ENCODE measurements at regions not wholly inside any gene's neighbourhood (a gene's known extent, or its start where the extent isn't known, plus 50 kb on each side); places are given as distances from the start of the nearest gene placed in this dataset.

DNA sequence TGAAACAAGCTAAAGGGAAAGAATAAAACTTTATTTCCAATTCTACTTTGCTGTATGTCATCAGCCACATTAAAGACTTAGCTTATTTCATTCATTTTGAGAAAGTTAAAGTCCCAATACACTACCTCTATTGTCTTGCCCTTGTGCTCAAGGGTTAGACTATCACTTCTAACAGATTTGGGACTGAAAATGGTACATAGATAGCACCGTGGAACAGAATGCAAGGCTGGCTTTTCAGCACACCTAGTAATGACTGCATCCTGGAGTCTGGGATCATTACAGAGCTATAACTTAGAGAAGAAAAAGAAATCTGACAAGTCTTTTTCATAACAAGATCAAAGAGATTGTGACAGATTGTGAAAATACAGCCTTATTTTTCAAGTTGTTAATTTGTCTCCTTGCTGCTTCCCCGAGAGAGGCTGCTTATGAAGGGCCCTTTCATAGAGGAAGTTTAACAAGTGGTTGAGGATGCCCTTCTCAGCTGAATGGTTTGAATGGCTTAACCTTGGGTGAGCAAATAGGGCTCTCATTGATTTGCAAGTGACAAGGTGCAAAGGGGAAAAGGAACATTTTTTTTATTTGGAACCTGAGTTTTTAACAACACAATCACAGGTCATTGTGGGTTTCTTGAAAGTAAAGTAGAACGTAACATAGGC, 371.8 kb downstream of the EPHA4 start:
- no peaks in the 10 kb centered on the region for H3K9me3 ChIP-seq (ENCODE audit: control insufficient read depth, low read depth, low read length)
- H3K18ac ChIP-seq (ENCODE audit: insufficient read length, low read depth, low read length) = no peak overlapping the region
- no peak for DNase-seq
- H3K27ac ChIP-seq (ENCODE audit: insufficient read length, low read depth, low read length) = no peak overlapping the region
- H3K14ac ChIP-seq (ENCODE audit: insufficient read depth, low read length) = no peak overlapping the region
- no peak overlapping the region for H2BK120ac ChIP-seq (ENCODE audit: low read depth, low read length, poor library complexity, severe bottlenecking)
- H2AFZ ChIP-seq (ENCODE audit: low read length) = no peak overlapping the region
- H3K4ac ChIP-seq (ENCODE audit: low read depth, low read length) = no peak overlapping the region
- no peaks in the 10 kb centered on the region; the same call in 1 of the 2 replicates for H3K4me1 ChIP-seq (ENCODE audit: insufficient read depth, low read length)
- no peak overlapping the region for H4K91ac ChIP-seq (ENCODE audit: insufficient read length, low read depth, low read length)
- H2BK12ac ChIP-seq (ENCODE audit: insufficient read length, low read depth, low read length) = no peak overlapping the region
- H3K79me1 ChIP-seq (ENCODE audit: insufficient read depth, low read depth, low read length, poor library complexity, severe bottlenecking) = no peaks in the 10 kb centered on the region
- no peak overlapping the region for H2BK15ac ChIP-seq (ENCODE audit: low read depth, low read length)
- H3K4me3 Mint-ChIP-seq = no peak overlapping the region
- H4K5ac ChIP-seq (ENCODE audit: insufficient read length, low read depth, low read length) = no peak overlapping the region
- H3K36me3 Mint-ChIP-seq (ENCODE audit: insufficient read depth in 1 of 3, low read depth in 3 of 3) = no peaks in the 10 kb centered on the region
- H3K27ac Mint-ChIP-seq = peak overlapping the region in 1 of 3 experiments; percentile 67; a peak in 1 of 7 replicates
- H3K27me3 ChIP-seq (ENCODE audit: insufficient read depth, low read length) = no peaks in the 10 kb centered on the region
- H3K23ac ChIP-seq (ENCODE audit: insufficient read length, low read depth, low read length) = no peak overlapping the region
- no peaks in the 10 kb centered on the region for H4K20me1 ChIP-seq (ENCODE audit: control insufficient read depth, insufficient read depth, insufficient read length)
- no peaks in the 10 kb centered on the region for H3K23me2 ChIP-seq (ENCODE audit: insufficient read length, low read depth, low read length, poor library complexity, severe bottlenecking)
- H3K9me3 Mint-ChIP-seq = no peaks in the 10 kb centered on the region
- TF ChIP-seq, protein P1, sequence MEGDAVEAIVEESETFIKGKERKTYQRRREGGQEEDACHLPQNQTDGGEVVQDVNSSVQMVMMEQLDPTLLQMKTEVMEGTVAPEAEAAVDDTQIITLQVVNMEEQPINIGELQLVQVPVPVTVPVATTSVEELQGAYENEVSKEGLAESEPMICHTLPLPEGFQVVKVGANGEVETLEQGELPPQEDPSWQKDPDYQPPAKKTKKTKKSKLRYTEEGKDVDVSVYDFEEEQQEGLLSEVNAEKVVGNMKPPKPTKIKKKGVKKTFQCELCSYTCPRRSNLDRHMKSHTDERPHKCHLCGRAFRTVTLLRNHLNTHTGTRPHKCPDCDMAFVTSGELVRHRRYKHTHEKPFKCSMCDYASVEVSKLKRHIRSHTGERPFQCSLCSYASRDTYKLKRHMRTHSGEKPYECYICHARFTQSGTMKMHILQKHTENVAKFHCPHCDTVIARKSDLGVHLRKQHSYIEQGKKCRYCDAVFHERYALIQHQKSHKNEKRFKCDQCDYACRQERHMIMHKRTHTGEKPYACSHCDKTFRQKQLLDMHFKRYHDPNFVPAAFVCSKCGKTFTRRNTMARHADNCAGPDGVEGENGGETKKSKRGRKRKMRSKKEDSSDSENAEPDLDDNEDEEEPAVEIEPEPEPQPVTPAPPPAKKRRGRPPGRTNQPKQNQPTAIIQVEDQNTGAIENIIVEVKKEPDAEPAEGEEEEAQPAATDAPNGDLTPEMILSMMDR (conservative IDR thresholded peaks at IDR 0.05) = no peak
- no peaks in the 10 kb centered on the region for H3K79me2 ChIP-seq (ENCODE audit: insufficient read depth, low read length)
- no CpG with 5 or more reads among the region's 3 CpGs for WGBS (ENCODE audit: extremely low coverage, insufficient read length, low lambda C conversion rate)
- H3K27me3 Mint-ChIP-seq (ENCODE audit: low read depth) = no peaks in the 10 kb centered on the region
- H3K4me2 ChIP-seq (ENCODE audit: insufficient read depth, insufficient read length, low read length) = no peak overlapping the region
- H2BK5ac ChIP-seq (ENCODE audit: insufficient read length, low read length) = no peak overlapping the region
- H3K56ac ChIP-seq (ENCODE audit: insufficient read length, low read depth, low read length) = no peak overlapping the region
- H4K8ac ChIP-seq (replicated peaks; ENCODE audit: insufficient read length, low read depth, low read length) = no peak overlapping the region
- no peak overlapping the region for H3K9ac ChIP-seq (ENCODE audit: extremely low read depth, insufficient read length, low read length)
- H2BK20ac ChIP-seq (ENCODE audit: low read depth, low read length, poor library complexity, severe bottlenecking) = no peak overlapping the region
- no peak overlapping the region for H3T11ph ChIP-seq (ENCODE audit: low read length)
- H2AK5ac ChIP-seq (ENCODE audit: insufficient read length, low read length) = no peak overlapping the region
- peaks cover 30 to 39% of the 10 kb centered on the region in 2 experiments for H3K4me1 Mint-ChIP-seq
